ENCODE measurements at regions not wholly inside any gene's neighbourhood (a gene's known extent, or its start where the extent isn't known, plus 50 kb on each side); places are given as distances from the start of the nearest gene placed in this dataset.

GRCh38 chr6:104540743-104541142 is 319.0 kb downstream of the HACE1 start:
- TF ChIP-seq CTCF (IDR thresholded peaks at IDR 0.05) (no peak), POLR2A (IDR thresholded peaks at IDR 0.05; ENCODE audit: low read depth) (no peak), POLR2AphosphoS5 (IDR thresholded peaks at IDR 0.05) (no peak)

All from esophagus muscularis mucosa (tissue), 3 donors.